ENCODE measurements at regions not wholly inside any gene's neighbourhood (a gene's known extent, or its start where the extent isn't known, plus 50 kb on each side); places are given as distances from the start of the nearest gene placed in this dataset.

DNA sequence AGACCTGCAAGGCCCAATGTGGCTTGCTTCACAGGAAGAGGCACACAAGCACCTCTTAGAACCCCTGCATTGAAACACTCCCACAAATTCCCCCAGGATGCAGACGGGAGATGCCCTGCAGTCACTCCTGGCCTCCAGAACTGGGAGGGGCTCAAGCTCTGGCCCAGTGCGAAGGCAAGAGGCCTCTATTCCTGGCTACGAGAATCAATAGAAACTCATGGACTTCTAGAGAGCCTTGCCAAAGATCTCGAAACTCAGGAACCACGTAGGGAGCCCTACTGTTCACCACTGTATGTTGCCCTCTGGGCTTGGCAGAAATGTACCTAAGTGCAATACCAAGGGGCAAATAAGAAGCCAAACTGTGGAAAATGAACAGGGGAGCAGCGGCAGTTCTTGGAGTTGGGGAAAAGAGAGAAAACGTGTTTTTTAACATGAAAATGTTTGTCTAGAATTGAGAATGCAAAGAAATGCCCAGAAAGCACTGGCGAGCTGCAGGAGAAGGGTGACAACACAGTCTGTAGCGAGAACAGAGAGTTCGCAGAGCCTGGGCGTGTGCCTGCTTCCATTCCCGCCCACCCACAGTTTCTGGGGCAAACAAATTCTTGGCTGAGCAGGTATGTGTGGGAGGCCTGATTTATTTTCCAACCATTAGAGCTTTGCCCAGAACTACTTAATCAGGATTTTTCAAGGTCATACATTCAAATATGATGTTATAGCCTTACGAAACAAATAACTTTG lies 260.5 kb upstream of the KLF14 start:
- Histone ChIP-seq H3K36me3 (ENCODE audit: control insufficient read depth in 2 of 2, insufficient read depth in 1 of 2, low read length in 2 of 2) (no peaks in the 10 kb centered on the region), H3K27ac (ENCODE audit: extremely low read depth, low read depth, low read length) (no peak overlapping the region), H3K4me1 (ENCODE audit: control insufficient read depth, insufficient read depth, low read length) (peaks cover 17% of the 10 kb centered on the region), H3K9me3 (ENCODE audit: control insufficient read depth, insufficient read depth, low read depth, low read length) (no peaks in the 10 kb centered on the region), H3K4me3 (ENCODE audit: low read depth, low read length) (no peak overlapping the region)
- ChIA-PET POLR2A (no interaction called here), CTCF (interaction anchor here (1.1 to 4.2 kb wide), 7 partner anchors 12 to 119 kb away, joined by 3 to 37 read pairs (median 6); no protein-coding TSS in a partner anchor)
- TF ChIP-seq ZFP69B (tag by site-specific recombination; IDR thresholded peaks at IDR 0.05), result no peak
- TF ChIP-seq EGR2 (tag by site-specific recombination; IDR thresholded peaks at IDR 0.05; ENCODE audit: low read depth), result peak; percentile 85
- peak; percentile 94 for TF ChIP-seq ZFHX2 (tag by site-specific recombination; conservative IDR thresholded peaks at IDR 0.05)

DNA sequence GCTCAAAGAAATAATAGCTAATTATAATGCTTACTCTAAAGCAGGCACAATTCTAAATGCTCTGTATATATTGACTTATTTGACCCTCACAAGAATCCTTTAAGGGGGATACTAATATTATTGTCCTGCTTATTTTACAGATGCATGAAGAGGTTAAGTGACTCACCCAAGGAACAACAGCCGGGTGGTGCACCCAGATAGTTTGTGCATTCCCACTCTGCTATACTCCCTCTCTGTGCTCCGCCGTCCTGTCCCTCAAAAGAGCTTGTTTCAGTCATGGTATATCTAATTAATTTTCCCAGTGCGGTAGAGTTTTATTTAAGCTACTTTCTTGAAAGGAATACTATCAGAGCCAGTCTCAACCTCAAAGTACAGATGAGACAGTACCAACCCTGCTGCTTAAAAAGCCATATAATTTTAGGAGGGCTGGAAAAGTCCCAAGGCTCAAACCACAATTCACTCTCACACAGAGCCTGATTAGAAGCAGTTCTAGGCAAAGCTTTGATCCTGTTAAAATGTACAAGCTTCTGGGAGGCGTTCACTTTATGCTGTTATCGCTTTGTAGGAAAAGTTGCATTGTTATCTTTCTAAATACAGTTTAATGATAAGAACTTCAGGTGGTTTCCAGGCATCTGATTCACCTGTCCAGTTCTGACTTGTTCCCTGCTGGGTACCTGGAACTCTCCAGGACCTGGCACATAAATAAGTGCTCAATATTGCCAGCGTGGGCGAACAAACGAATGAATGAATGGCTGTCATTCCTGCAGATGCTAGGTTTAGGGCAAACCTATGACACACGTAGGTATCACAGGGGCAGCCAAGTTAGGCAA lies 261.5 kb upstream of the KLF14 start:
- ChIA-PET POLR2A (no interaction called here), CTCF (interaction anchor here (0.5 to 4.2 kb wide), 9 partner anchors 12 to 923 kb away, joined by 3 to 37 read pairs (median 4); no protein-coding TSS in a partner anchor)
- no peak overlapping the region for H3K27ac ChIP-seq (ENCODE audit: extremely low read depth, low read depth, low read length)
- no peaks in the 10 kb centered on the region for H3K36me3 ChIP-seq (ENCODE audit: control insufficient read depth in 2 of 2, insufficient read depth in 1 of 2, low read length in 2 of 2)
- TF ChIP-seq FEZF1 (tag by site-specific recombination; IDR thresholded peaks at IDR 0.05), result peak; percentile 64
- TF ChIP-seq ZFHX2 (tag by site-specific recombination; conservative IDR thresholded peaks at IDR 0.05), result 0 out of 2 replicates have a peak, but pooled peaks have one; percentile 19
- TF ChIP-seq OSR2 (tag by site-specific recombination; IDR thresholded peaks at IDR 0.05), result 0 out of 2 replicates have a peak, but pooled peaks have one; percentile 11
- no peak for TF ChIP-seq ZNF521 (tag by site-specific recombination; IDR thresholded peaks at IDR 0.05)
- TF ChIP-seq, protein P1, sequence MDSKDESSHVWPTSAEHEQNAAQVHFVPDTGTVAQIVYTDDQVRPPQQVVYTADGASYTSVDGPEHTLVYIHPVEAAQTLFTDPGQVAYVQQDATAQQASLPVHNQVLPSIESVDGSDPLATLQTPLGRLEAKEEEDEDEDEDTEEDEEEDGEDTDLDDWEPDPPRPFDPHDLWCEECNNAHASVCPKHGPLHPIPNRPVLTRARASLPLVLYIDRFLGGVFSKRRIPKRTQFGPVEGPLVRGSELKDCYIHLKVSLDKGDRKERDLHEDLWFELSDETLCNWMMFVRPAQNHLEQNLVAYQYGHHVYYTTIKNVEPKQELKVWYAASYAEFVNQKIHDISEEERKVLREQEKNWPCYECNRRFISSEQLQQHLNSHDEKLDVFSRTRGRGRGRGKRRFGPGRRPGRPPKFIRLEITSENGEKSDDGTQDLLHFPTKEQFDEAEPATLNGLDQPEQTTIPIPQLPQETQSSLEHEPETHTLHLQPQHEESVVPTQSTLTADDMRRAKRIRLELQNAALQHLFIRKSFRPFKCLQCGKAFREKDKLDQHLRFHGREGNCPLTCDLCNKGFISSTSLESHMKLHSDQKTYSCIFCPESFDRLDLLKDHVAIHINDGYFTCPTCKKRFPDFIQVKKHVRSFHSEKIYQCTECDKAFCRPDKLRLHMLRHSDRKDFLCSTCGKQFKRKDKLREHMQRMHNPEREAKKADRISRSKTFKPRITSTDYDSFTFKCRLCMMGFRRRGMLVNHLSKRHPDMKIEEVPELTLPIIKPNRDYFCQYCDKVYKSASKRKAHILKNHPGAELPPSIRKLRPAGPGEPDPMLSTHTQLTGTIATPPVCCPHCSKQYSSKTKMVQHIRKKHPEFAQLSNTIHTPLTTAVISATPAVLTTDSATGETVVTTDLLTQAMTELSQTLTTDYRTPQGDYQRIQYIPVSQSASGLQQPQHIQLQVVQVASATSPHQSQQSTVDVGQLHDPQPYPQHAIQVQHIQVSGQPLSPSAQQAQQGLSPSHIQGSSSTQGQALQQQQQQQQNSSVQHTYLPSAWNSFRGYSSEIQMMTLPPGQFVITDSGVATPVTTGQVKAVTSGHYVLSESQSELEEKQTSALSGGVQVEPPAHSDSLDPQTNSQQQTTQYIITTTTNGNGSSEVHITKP (tag by site-specific recombination; IDR thresholded peaks at IDR 0.05), result peak; percentile 45
- no peak overlapping the region for H3K4me3 ChIP-seq (ENCODE audit: low read depth, low read length)
- peaks cover 17% of the 10 kb centered on the region for H3K4me1 ChIP-seq (ENCODE audit: control insufficient read depth, insufficient read depth, low read length)
- H3K9me3 ChIP-seq (ENCODE audit: control insufficient read depth, insufficient read depth, low read depth, low read length), result no peaks in the 10 kb centered on the region

DNA sequence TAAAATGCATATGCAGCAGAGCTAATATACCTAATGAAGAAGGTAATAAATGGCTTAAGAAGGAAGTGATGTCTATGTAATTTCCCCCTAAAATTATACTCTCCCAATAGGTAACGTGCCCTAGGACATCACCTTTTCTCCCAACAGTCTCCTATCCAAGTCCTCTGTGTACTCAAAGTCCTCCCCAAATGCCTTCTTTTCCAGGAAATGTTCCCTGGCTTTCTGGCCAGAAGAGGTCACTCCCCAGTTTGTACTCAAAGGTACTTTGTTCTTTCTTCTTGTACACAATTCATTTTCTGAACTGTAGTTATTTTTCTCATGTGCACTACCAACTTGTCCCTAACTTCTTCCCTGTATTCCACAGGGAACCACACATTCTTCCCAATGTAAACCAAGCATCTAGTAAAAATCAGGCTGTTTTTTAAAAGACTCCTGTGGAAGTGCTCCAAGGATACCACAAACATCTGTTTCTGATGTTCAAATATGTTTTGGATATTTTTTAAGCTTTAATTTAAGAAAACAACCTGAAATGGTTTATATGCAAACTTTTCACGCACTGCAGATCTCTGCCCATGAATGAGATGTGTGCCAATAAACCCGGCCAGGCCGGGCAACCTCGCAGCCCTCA lies 262.3 kb upstream of the KLF14 start:
- TF ChIP-seq IKZF3 (tag by site-specific recombination; IDR thresholded peaks at IDR 0.05) (peak; percentile 43; the same call in 1 of the 2 replicates), ZBTB1 (tag by site-specific recombination; IDR thresholded peaks at IDR 0.05) (no peak), SETDB1 (IDR thresholded peaks at IDR 0.05; ENCODE audit: insufficient read length, low read length) (no peak), KLF1 (tag by site-specific recombination; IDR thresholded peaks at IDR 0.05) (no peak), ZBTB17 (tag by site-specific recombination; IDR thresholded peaks at IDR 0.05) (no peak), ZNF169 (tag by site-specific recombination; IDR thresholded peaks at IDR 0.05) (no peak)
- ChIA-PET POLR2A (no interaction called here), CTCF (interaction anchor here (0.6 to 4.2 kb wide), 12 partner anchors 11 to 924 kb away, joined by 3 to 37 read pairs (median 3); no protein-coding TSS in a partner anchor)
- peaks cover 17% of the 10 kb centered on the region for H3K4me1 ChIP-seq (ENCODE audit: control insufficient read depth, insufficient read depth, low read length)
- H3K27ac ChIP-seq (ENCODE audit: extremely low read depth, low read depth, low read length), result peak overlapping the region; percentile 27; the same call in 1 of the 2 replicates
- no peak overlapping the region for H3K4me3 ChIP-seq (ENCODE audit: low read depth, low read length)
- H3K9me3 ChIP-seq (ENCODE audit: control insufficient read depth, insufficient read depth, low read depth, low read length), result no peaks in the 10 kb centered on the region
- no peaks in the 10 kb centered on the region for H3K36me3 ChIP-seq (ENCODE audit: control insufficient read depth in 2 of 2, insufficient read depth in 1 of 2, low read length in 2 of 2)

Measured in HEK293 (cell line).